Fibroblast of the aortic adventitia (primary cell): ENCODE measurements at regions not wholly inside any gene's neighbourhood (a gene's known extent, or its start where the extent isn't known, plus 50 kb on each side); places are given as distances from the start of the nearest gene placed in this dataset.

Experiments used
- DNase-seq: peaks from one replicate; pipeline ENCODE4 v3.0.0-alpha.2; 2010; ENCODE audit warnings: low read depth
- H3K4me3 ChIP-seq: 2 replicates; pipeline ENCODE4 v1.5.1; 2011; ENCODE audit warnings: low read depth, mild to moderate bottlenecking, control low read depth, low read length, moderate library complexity
- TF ChIP-seq, protein P1 (sequence below): IDR thresholded peaks from 2 replicates; pipeline ENCODE4 v1.5.1; 2011; ENCODE audit warnings: mild to moderate bottlenecking, low read length, control low read depth, inconsistent platforms; ENCODE audit not compliant: insufficient read depth

DNA sequence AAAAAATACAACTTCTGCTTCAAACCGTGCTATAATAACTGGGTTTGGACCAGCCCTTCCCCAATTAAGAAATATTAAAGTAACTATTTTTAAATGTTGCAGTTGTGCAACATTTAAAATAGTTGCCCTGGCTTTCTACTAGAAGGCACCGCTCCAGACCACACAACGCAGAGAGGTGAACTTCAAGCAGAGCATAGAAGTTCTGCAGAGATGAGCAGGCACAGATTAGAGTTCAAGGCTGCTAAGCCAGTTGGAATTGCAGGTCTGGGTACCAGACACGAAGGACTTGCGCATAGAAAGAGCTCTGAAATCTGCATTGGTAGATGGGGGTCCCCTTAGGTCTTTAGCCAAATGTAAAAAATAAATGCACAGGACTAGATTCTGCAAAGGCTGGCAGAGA, 58.7 kb upstream of the GALNT10 start:
- no peak overlapping the region for H3K4me3 ChIP-seq
- TF ChIP-seq, protein P1, sequence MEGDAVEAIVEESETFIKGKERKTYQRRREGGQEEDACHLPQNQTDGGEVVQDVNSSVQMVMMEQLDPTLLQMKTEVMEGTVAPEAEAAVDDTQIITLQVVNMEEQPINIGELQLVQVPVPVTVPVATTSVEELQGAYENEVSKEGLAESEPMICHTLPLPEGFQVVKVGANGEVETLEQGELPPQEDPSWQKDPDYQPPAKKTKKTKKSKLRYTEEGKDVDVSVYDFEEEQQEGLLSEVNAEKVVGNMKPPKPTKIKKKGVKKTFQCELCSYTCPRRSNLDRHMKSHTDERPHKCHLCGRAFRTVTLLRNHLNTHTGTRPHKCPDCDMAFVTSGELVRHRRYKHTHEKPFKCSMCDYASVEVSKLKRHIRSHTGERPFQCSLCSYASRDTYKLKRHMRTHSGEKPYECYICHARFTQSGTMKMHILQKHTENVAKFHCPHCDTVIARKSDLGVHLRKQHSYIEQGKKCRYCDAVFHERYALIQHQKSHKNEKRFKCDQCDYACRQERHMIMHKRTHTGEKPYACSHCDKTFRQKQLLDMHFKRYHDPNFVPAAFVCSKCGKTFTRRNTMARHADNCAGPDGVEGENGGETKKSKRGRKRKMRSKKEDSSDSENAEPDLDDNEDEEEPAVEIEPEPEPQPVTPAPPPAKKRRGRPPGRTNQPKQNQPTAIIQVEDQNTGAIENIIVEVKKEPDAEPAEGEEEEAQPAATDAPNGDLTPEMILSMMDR, result no peak
- no peak for DNase-seq

DNA sequence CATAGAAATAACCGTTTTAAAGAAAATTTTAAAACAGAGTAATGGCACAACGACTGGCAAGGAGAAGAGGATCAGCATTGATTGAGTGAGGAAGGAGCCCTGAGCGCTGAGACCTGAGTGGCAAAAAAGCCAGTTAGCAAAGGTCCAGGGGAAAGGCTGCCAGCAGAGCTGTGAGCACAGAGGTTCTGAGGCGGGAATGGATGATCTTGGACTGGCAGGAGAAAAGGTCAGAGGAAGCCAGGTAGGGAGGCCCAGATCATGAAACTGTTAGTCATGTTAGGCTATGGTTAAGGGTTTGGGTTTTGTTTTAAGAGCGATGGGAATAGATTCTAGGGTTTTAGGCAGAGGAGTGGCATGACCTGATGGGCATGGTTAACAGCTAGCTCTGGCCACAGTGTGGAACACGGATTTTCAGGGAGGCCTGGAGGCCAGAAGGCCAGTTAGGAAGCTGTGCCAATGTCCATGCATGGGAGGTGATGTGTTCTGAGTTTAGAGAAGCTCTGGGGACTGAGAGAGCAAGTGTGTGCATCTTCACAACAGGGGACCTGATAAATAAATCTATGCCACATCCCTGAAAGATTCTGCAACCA, 57.7 kb upstream of the GALNT10 start:
- no peak overlapping the region for H3K4me3 ChIP-seq
- no peak for DNase-seq
- TF ChIP-seq, protein P1, result no peak

DNA sequence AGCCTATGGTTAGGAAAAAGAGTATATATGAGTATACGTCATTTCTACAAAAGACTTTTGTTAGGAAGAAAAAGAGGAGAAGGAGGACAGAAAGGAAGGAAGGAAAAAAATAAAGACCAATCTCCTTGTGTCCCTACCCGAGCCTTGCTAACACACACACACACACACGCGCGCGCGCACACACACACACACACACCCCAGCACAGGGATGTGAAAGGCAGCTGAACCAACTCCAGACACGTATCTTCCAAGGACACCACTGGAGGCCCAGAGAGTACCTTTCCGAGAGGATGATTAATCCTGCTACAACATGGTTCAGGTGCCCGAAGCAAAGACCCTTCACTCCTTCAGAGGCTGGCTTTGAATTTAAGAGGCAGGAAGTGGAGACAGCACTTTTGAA, 56.9 kb upstream of the GALNT10 start:
- TF ChIP-seq, protein P1, result no peak
- H3K4me3 ChIP-seq, result no peak overlapping the region
- DNase-seq, result no peak

DNA sequence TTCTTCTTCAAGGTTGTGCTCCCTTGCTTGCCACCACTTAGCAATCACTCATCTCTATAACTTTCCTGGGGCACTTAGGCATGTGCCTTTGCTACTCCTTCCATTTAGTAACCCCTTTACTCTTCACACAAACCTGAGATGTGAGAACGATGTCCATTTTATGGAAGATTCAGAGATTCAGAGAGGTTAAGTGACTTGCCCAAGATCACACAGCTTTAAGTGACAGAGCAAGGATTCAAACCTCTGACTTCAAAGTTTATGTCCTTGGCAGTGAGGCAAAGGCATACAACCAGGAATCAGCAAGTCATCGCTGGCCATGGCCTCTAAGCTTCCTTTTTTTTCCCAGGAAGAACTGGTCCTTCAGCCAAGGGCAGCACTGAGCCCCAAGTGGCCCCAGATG, 56.0 kb upstream of the GALNT10 start:
- DNase-seq, result no peak
- H3K4me3 ChIP-seq, result no peak overlapping the region
- TF ChIP-seq, protein P1, result no peak

DNA sequence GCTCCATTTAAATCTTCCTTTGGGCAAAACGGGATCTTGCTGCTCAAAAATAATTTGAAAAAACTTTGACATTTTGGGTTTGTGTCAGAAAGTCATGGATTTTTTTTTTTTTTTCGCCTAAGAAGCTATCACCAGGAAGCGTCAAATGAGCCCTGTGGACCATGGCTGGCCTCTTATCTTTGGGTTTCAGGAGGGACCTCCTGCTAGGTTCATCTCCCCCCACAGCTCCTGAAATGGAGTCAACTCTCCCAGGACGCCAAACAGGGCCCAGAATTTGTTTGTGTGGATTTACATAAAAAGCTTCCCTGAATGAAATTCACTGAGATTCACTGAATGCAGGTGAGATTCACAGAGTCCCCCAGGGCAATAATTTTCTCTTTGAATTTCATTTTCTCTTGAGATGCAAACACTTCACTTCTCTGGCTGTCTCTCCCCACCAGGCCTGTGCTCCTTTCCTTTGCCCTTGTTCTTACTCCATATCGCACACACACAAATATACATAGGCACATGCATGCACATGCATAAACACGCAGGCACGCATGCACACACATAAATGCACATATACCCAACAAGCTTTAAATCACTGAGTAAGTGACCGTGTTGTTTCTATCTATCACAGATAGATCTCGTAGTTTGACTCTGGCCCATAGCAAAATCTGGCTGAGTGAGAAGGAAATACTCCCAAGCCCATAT, 55.3 kb upstream of the GALNT10 start:
- TF ChIP-seq, protein P1, result no peak
- no peak for DNase-seq
- no peak overlapping the region for H3K4me3 ChIP-seq

DNA sequence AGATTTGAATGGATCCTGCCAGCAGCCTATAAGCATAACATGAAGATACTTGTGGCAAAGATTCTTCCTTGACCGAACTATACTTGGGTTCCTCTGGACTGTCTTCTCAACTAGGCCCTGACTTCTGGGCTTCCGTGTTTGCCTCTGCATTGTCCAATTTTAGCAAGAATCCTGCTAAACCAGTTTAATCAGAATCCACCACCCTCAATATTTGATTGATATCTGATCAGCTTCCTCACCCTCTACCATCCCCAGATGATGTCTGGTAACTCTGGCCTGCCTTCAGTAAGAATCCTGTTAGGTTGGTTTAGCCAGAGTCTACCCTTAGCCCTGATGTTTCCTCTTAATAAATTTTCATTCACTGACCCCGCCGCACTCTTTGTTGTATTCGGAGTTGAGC, 54.4 kb upstream of the GALNT10 start:
- TF ChIP-seq, protein P1, result no peak
- no peak for DNase-seq
- H3K4me3 ChIP-seq, result no peak overlapping the region

DNA sequence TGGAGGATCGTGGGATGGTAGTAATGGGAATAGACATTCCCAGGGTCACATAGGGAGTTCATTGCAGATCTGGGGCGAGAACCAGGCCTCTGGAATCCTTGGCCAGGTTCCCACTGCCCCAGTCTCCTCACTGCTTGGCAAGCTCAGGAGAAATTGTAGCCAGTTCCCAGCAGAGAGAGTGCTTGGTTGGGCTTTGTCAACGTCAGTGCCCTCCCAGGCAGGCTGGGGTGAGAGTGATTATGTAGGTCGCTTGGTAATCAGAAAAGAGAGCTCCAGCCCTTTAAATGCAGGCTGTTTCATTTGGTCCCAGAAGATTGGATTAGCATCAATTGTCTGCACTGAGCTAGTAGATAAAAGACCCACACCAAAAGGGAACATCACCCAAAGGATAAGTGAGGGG, 51.8 kb upstream of the GALNT10 start:
- no peak overlapping the region for H3K4me3 ChIP-seq
- DNase-seq, result peak; percentile 37
- TF ChIP-seq, protein P1, result no peak
